ENCODE measurements at regions not wholly inside any gene's neighbourhood (a gene's known extent, or its start where the extent isn't known, plus 50 kb on each side); places are given as distances from the start of the nearest gene placed in this dataset.

DNA sequence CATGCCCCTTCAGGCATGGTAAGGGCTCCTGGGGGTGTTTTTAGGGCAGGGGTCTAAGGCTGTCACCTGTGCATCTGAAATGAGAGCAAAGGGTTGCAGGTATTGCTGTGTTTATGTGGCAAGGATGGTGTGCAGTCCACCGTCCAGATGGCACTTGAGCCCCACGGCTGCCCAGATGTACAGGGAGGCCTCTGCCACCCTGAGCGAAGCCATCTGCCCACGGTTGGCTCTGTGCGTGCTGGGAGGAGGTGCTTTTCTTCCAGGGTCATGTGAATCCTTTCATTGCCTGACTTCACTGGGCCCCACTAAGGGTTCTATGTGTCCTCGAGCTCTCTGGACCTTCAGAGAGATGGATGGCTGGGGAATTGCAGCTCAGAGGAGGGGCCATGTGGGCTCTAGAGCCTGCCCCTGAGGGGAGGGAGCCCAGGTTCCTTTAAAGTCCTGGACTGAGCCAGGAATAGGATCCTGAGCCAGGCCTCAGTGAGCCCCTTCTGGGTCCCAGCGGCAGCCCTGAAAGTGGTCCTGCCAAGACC is 89.9 kb downstream of the CTTN start:
- ATAC-seq (ENCODE audit: insufficient read depth, low read depth) = no peak
- Histone ChIP-seq H3K4me2 (ENCODE audit: insufficient read depth, low read length) (no peak overlapping the region), H3K27me3 (ENCODE audit: insufficient read depth, low read length, poor library complexity) (no peaks in the 10 kb centered on the region), H3K4me3 (ENCODE audit: low read depth in 1 of 2, low read length in 2 of 2) (no peak overlapping the region), H3K9ac (ENCODE audit: low read depth, low read length) (no peak overlapping the region), H2AFZ (ENCODE audit: low read depth, low read length) (no peak overlapping the region), H3K36me3 (ENCODE audit: insufficient read depth, low read length) (no peaks in the 10 kb centered on the region), H3K4me1 (ENCODE audit: insufficient read depth, low read length) (no peaks in the 10 kb centered on the region), H3K9me3 (ENCODE audit: insufficient read depth, low read length, severe bottlenecking) (peaks cover 18% of the 10 kb centered on the region), H3K27ac (ENCODE audit: low read length) (no peak overlapping the region), H3K79me2 (ENCODE audit: insufficient read depth, low read length) (no peaks in the 10 kb centered on the region), H4K20me1 (ENCODE audit: insufficient read depth, low read length) (no peaks in the 10 kb centered on the region)
- TF ChIP-seq, protein P1, sequence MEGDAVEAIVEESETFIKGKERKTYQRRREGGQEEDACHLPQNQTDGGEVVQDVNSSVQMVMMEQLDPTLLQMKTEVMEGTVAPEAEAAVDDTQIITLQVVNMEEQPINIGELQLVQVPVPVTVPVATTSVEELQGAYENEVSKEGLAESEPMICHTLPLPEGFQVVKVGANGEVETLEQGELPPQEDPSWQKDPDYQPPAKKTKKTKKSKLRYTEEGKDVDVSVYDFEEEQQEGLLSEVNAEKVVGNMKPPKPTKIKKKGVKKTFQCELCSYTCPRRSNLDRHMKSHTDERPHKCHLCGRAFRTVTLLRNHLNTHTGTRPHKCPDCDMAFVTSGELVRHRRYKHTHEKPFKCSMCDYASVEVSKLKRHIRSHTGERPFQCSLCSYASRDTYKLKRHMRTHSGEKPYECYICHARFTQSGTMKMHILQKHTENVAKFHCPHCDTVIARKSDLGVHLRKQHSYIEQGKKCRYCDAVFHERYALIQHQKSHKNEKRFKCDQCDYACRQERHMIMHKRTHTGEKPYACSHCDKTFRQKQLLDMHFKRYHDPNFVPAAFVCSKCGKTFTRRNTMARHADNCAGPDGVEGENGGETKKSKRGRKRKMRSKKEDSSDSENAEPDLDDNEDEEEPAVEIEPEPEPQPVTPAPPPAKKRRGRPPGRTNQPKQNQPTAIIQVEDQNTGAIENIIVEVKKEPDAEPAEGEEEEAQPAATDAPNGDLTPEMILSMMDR (IDR thresholded peaks at IDR 0.05; ENCODE audit: borderline replicate concordance, extremely low read depth, low read length, poor library complexity, severe bottlenecking) = no peak
- no peak for TF ChIP-seq EZH2 (IDR thresholded peaks at IDR 0.05; ENCODE audit: borderline replicate concordance, low read depth, low read length, severe bottlenecking)
- no peak for DNase-seq

DNA sequence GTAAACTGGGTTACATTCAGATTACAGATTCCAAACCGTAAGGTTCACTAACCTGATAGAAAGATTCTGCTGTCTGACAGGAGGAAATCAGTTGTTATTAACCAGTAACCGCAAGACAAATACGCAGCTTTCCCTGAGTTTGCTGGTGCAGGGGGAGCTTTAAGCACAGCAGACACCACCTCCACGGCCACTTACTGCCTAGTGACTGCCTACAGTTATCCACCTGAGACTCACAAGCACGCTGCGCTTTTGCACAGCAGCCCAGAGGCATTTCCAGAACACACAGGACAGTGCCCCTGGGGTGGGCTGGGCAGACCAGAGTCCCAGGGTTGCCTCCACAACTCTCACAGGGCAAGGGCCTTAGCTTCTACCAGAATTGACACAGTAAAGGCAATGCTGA is 90.9 kb downstream of the CTTN start:
- Histone ChIP-seq H3K27ac (ENCODE audit: low read length) (no peak overlapping the region), H3K4me3 (ENCODE audit: low read depth in 1 of 2, low read length in 2 of 2) (no peak overlapping the region), H4K20me1 (ENCODE audit: insufficient read depth, low read length) (no peaks in the 10 kb centered on the region), H3K79me2 (ENCODE audit: insufficient read depth, low read length) (no peaks in the 10 kb centered on the region), H3K9me3 (ENCODE audit: insufficient read depth, low read length, severe bottlenecking) (peaks cover 18% of the 10 kb centered on the region), H3K36me3 (ENCODE audit: insufficient read depth, low read length) (no peaks in the 10 kb centered on the region), H3K4me2 (ENCODE audit: insufficient read depth, low read length) (no peak overlapping the region), H2AFZ (ENCODE audit: low read depth, low read length) (no peak overlapping the region), H3K27me3 (ENCODE audit: insufficient read depth, low read length, poor library complexity) (no peaks in the 10 kb centered on the region), H3K4me1 (ENCODE audit: insufficient read depth, low read length) (no peaks in the 10 kb centered on the region), H3K9ac (ENCODE audit: low read depth, low read length) (no peak overlapping the region)
- no peak for DNase-seq
- TF ChIP-seq EZH2 (IDR thresholded peaks at IDR 0.05; ENCODE audit: borderline replicate concordance, low read depth, low read length, severe bottlenecking) = no peak
- TF ChIP-seq, protein P1 (IDR thresholded peaks at IDR 0.05; ENCODE audit: borderline replicate concordance, extremely low read depth, low read length, poor library complexity, severe bottlenecking) = no peak
- ATAC-seq (ENCODE audit: insufficient read depth, low read depth) = no peak

DNA sequence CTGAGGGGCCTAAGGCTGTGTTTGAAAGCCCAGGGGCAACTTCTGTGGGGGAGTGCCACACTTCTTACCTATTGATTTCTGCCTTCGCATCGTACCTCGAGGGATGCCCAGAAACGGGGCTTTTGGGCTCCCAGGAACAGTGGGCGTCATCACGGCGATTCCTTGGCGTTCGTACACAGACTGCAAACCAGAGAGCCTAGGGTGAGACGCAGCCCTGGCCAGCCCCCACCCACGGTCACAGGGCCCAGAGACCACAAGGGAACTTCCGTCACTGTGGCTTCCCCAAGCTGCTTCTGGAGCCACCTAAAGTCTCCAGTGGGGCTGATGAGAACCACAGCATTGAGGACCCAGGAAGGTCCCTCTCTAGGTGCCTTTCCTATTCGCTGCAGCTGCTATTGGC is 91.9 kb downstream of the CTTN start:
- H3K9ac ChIP-seq (ENCODE audit: low read depth, low read length) = no peak overlapping the region
- no peak overlapping the region for H2AFZ ChIP-seq (ENCODE audit: low read depth, low read length)
- no peaks in the 10 kb centered on the region for H3K4me1 ChIP-seq (ENCODE audit: insufficient read depth, low read length)
- H3K79me2 ChIP-seq (ENCODE audit: insufficient read depth, low read length) = no peaks in the 10 kb centered on the region
- H4K20me1 ChIP-seq (ENCODE audit: insufficient read depth, low read length) = no peaks in the 10 kb centered on the region; the same call in 1 of the 2 replicates
- no peak for ATAC-seq (ENCODE audit: insufficient read depth, low read depth)
- H3K4me2 ChIP-seq (ENCODE audit: insufficient read depth, low read length) = no peak overlapping the region
- no peaks in the 10 kb centered on the region for H3K27me3 ChIP-seq (ENCODE audit: insufficient read depth, low read length, poor library complexity)
- H3K9me3 ChIP-seq (ENCODE audit: insufficient read depth, low read length, severe bottlenecking) = peaks cover 18% of the 10 kb centered on the region
- no peak for DNase-seq
- TF ChIP-seq EZH2 (IDR thresholded peaks at IDR 0.05; ENCODE audit: borderline replicate concordance, low read depth, low read length, severe bottlenecking) = no peak
- TF ChIP-seq, protein P1 (IDR thresholded peaks at IDR 0.05; ENCODE audit: borderline replicate concordance, extremely low read depth, low read length, poor library complexity, severe bottlenecking) = no peak
- no peak overlapping the region for H3K4me3 ChIP-seq (ENCODE audit: low read depth in 1 of 2, low read length in 2 of 2)
- H3K36me3 ChIP-seq (ENCODE audit: insufficient read depth, low read length) = no peaks in the 10 kb centered on the region
- H3K27ac ChIP-seq (ENCODE audit: low read length) = no peak overlapping the region
